GM04503 (cell line): ENCODE measurements at regions not wholly inside any gene's neighbourhood (a gene's known extent, or its start where the extent isn't known, plus 50 kb on each side); places are given as distances from the start of the nearest gene placed in this dataset.
"Not testable (repeated sequence)": the region's sequence is repeated elsewhere in the genome, so short reads cannot be mapped to it uniquely, and the experiment has no call there.

Experiments
- DNase-seq: peaks from one replicate; pipeline ENCODE4 v3.0.0-alpha.2; 2012; ENCODE audit warnings: low read depth

DNA sequence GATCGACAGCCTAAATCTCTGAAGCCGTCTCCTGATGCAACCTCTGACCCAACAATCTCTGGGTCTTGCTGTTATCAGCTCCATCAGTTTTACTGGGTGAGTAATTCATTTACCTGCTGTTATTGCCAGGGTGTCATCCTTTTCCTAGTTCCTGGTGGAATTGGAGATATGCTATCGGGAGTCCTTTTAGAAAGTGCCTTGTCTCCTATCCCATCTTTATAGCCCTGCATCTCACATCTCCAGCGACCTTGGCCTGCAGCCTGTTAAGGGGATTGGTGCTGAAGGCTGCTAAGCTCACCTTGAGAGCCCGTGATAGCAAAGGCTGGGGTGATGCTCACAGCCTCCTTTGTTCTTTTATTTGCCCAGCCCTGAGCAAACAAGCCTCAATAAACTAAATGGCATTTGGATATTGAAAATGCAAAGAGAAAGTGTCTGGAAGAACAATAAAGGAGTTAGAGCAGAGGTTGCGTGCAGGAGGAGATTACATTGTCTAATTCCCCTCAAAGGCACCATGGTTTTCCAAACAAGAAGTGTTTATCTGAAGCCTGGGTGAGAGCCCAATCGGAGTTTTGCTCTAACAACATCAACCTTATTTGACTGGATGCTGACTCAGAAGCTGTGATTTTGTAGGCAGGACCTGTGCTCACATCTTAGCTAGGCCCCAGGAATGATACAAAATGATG, 101.8 kb downstream of the RPLP1 start:
- no peak for DNase-seq

- DNase-seq, result no peak
These were observed 102.5 kb downstream of the RPLP1 start for GRCh38 chr15:69555080-69555479.

- no peak for DNase-seq
These were observed 103.7 kb downstream of the RPLP1 start for GRCh38 chr15:69556344-69556743.

DNA sequence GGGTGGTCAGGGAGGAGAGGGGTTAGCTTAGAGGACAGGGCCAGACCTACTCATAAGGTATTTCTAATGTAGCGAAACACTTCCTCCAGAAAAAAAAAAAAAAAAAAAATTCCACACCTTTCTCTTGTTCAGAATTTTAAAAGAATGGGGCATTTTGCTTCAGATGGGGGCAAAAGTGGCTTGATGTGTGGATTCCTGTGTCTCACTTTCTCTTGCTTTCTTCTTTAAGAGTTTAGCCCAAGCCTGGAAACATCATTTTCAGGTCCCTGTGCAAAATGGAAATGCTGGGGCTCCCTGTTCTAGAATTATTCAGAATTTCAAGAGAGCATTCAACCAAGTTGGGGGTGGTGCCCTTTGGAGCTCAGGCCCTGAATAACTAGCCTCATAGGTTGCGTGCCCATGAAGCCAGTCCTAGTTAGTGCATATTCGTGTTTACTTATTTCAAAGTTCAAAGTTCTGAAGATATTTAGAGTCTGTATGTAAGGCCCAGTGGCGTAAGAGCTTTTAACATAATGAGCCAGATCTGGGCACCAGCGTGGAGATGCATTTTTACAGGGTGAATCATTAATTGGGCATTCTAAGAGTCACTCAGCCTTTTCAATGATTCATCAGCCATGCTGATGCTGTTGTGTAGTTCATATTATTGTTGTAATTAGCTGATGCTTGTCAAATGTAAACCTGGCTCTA, 104.5 kb downstream of the RPLP1 start:
- DNase-seq, result peak; percentile 97

- no peak for DNase-seq
These were observed 105.2 kb downstream of the RPLP1 start for GRCh38 chr15:69557707-69558409.

DNA sequence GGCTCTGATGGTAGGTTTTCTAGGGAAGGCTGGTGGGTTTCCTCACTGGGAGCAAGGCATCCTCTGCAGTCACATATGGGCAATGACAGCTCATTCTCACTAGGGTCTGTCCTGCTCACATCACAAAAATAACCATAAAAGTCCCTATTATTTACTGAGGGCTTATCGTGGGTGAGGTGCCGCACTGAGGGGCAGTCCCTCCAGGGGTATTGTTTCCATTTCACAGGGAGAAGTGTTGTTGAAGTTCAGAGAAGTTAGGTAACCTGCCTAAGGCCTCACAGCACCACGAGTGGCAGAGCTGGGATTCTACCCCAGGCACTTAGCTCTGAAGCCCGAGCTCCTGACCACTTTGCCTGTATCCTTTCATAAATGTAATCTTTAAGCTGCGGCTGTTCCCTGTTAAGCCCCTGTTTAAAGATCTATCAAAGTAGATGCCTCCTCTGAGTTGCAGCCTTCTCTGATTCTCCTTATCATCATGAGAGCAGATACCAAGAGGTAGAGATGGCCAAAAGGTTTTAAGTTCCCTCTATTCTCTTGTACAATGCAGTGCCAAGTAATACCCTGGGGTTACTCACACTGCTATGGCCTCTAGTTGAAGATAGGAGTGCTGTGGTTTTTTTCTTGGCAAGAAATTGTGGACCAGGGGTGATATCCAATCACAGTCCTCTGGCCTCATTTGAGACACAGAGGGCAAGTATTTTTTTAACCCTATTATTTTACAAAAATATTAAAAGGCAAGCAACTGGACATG, 107.0 kb downstream of the RPLP1 start:
- DNase-seq, result no peak

- DNase-seq, result no peak
These were observed 108.6 kb downstream of the RPLP1 start for GRCh38 chr15:69561071-69561784.

DNA sequence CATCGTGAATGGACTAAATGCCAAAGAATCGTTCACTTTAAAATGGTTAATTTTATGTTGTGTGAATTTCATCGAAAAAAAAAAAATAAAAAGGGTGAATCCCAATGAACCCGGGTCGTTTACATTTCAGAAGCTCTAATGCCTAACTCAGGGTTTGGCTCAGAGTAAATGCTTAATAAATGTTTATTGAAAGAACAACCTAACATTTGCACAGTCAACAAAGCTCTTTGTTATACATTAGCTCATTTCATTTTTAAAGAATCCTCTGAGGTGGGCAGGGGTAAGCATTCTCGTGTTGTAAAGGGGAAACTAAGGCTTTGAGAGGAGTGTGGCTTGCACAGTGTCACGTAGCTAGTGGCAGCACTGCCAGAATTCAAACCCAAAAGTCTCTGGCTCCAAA, 109.5 kb downstream of the RPLP1 start:
- no peak for DNase-seq

DNA sequence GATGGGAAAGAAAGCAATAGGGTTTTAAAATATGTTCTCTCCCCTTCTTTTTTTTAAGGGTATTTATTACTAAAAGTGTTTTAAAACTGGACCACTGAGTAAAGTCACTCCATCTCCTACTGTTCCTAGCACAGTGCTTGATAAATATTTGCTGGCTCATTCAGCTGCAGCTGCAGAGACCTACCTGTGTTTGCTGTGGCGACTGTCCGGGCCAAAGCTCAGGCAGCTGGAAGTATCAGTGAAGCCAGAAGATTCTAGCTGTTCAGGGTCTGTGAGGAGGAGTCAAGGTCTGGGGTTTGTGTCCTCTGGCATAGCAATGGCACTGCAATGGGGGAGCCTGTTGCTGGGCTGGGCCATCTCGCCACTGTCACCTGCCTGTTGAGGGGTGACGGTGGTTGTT, 109.9 kb downstream of the RPLP1 start:
- no peak for DNase-seq

DNA sequence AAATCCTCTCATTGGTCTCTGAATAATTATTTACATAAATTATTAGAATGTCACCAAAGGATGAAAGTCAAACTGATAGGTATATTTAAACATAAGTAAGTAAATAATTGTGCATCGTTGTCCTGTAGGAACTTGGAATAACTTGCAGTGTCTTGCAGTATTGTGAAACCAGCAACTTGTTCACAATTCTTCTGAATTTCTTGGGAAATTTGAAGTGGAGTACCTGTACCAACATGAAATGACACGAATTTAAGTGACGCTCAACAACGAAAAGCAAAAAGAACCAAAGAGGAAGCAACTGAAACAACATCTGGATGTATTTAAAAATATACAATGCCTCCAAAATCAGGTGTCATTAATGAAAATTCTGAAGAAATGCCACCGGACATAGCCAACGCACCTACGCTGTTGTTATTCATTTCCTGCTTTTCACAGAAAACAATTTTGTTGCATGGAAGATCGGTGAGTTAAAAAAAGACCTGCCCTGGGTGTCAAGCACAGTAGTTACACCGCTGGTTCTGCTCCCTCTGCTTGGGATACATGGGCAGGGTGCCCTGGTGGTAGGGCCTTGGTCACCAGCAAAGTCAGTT, 112.5 kb downstream of the RPLP1 start:
- DNase-seq, result no peak

DNA sequence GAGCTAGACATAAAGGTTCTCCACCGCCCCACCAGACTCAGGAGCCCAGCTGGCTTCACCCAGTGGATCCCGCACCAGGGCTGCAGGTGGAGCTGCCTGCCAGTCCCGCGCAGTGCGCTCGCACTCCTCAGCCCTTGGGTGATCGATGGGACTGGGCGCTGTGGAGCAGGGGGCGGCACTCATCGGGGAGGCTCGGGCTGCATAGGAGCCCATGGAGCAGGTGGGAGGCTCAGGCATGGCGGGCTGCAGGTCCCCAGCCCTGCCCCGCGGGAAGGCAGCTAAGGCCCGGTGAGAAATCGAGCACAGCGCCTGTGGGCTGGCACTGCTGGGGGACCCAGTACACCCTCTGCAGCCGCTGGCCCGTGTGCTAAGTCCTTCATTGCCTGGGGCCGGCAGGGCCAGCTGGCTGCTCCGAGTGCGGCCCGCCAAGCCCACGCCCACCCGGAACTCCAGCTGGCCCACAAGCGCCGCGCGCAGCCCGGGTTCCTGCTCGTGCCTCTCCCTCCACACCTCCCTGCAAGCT, 114.7 kb downstream of the RPLP1 start:
- not testable (repeated sequence) for DNase-seq

DNA sequence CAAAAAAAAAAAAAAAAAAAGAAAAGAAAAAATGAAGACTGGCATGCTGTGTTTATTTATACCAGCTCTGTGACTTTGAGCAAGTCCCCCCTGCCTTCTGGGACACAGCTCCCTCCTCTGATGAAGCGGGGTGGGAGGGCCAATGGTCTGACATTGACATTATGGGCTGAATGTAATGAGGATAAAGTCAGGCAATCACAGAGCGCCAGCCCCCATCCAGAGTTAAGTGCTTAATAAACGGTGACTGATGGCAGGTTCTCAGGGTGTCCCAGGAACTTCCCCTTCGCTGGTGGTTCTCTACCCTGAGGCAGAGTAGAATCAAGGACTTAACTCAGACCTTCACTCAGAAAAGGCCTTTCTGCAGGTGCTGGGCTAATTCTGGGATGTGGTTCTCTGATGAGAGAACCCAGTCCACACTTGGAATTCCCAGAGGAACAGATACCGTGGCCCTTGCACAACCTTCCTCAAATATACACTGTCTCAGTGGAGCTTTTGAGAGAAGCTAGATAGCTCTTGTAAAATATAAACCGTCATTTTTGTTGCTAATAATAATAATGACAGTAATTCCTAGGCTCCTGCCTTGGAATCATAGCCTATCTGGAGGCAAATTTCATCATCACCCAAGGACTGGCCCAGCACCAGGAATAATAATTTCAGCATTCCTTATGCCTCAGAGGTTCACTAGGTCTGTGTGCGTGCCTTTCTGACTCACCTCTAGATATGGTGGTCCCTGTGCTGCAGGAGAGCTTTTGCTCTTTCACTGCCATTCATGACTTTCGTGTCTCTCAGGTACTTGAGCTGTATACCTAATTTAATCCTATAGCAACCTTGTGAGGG, 115.8 kb downstream of the RPLP1 start:
- DNase-seq, result no peak

- no peak for DNase-seq
These were observed 117.8 kb downstream of the RPLP1 start for GRCh38 chr15:69570454-69570853.

DNA sequence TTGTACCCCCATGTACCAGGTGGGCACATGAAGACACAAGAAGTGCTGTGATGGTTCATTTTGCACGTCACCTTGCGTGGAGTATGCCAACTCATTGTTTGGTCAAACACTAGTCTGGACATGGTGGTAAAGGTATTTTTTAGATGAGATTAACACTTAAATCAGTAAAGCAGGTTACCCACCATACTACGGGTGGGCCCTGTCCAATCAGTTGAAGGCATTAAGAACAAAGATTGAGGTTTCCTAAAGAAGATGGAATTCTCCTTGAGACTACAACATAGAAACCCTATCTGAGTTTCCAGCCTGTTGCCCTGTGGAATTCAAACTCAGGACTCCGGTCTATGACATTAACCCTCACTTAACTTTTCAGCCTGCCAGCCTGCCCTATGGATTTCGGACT, 118.4 kb downstream of the RPLP1 start:
- DNase-seq, result no peak

GRCh38 chr15:69573278-69573677, 120.7 kb downstream of the RPLP1 start:
- not testable (repeated sequence) for DNase-seq

GRCh38 chr15:69573815-69574475, 121.3 kb downstream of the RPLP1 start:
- no peak for DNase-seq

GRCh38 chr15:69574506-69574905, 121.9 kb downstream of the RPLP1 start:
- DNase-seq, result no peak

- no peak for DNase-seq
These were observed 122.8 kb downstream of the RPLP1 start for GRCh38 chr15:69575387-69575786.

DNA sequence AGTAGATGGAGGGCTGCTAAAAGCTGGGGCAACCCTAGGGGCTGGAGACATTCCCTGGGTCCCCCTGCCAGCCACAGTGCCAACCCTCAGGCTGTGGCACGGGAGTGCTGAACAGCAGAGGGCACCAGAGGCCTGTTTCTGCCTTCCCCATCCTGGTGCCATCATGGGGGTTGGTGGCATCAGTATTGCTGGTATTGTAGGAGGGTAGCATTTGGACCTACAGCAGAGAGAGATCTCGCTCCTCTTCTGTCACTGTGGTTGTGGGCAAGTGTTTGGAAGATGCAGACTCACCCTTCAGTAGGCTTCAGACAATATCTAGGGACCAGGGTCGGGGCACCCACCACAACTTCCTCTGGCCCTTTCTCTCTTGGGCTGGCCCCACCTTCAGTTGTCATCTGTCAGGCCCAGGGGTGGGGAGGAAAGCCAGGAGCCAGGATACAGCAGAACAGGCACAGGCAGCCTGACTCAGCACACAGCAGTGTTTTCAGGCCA, 123.5 kb downstream of the RPLP1 start:
- DNase-seq, result no peak

DNA sequence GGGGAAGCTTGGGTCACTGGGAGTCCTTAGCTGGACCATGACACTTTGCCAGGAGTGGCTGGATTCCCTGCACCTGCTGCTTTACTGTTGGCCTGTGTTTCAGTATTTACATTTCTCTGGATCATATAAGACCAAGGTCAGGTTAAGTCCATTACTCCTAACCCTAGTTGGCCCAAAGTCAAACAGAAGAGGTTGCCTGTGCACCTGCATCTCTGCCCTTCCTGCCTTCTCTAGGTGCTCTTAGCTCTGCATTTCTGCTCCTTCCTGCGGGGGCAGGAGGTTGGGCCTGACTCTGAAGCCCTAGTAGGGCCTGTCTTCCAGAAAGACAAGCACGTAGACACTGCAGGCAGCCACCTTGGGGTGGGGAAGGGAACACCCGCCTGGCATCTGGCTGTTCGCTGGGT, 124.3 kb downstream of the RPLP1 start:
- no peak for DNase-seq
